ENCODE measurements at regions not wholly inside any gene's neighbourhood (a gene's known extent, or its start where the extent isn't known, plus 50 kb on each side); places are given as distances from the start of the nearest gene placed in this dataset.

- TF ChIP-seq EZH2 (IDR thresholded peaks at IDR 0.05; ENCODE audit: insufficient read depth, poor library complexity, severe bottlenecking) (no peak), EZH2phosphoT487 (IDR thresholded peaks at IDR 0.05; ENCODE audit: insufficient read depth, low read depth) (no peak)
Measured at GRCh38 chr16:6946802-6947201, 385.8 kb upstream of the RBFOX1 start.

Measured in GM23248 (cell line).